ENCODE measurements at regions not wholly inside any gene's neighbourhood (a gene's known extent, or its start where the extent isn't known, plus 50 kb on each side); places are given as distances from the start of the nearest gene placed in this dataset.

- no peak overlapping the region for H3K27ac ChIP-seq (ENCODE audit: low read depth, low read length, severe bottlenecking)
- H3K36me3 ChIP-seq (ENCODE audit: control insufficient read depth, insufficient read depth, low read length) = no peaks in the 10 kb centered on the region
- H3K4me3 ChIP-seq (ENCODE audit: extremely low read depth, insufficient read depth, low read length, poor library complexity, severe bottlenecking) = no peak overlapping the region
- no peaks in the 10 kb centered on the region for H3K4me1 ChIP-seq (ENCODE audit: control insufficient read depth, insufficient read depth, low read length, poor library complexity, severe bottlenecking)
- H3K9me3 ChIP-seq (ENCODE audit: control insufficient read depth, low read length) = no peaks in the 10 kb centered on the region
- 96% methylated on average over 10 of the region's 12 CpGs for WGBS, 2 experiments (ENCODE audit: insufficient coverage in 2 of 2)
Observed at GRCh38 chr7:47711776-47712175, 129.9 kb upstream of the TNS3 start.

GRCh38 chr7:47710201-47710935 is 128.5 kb upstream of the TNS3 start:
- Histone ChIP-seq H3K9me3 (ENCODE audit: control insufficient read depth, low read length) (no peaks in the 10 kb centered on the region), H3K36me3 (ENCODE audit: control insufficient read depth, insufficient read depth, low read length) (no peaks in the 10 kb centered on the region), H3K27ac (ENCODE audit: low read depth, low read length, severe bottlenecking) (no peak overlapping the region), H3K4me1 (ENCODE audit: control insufficient read depth, insufficient read depth, low read length, poor library complexity, severe bottlenecking) (no peaks in the 10 kb centered on the region), H3K4me3 (ENCODE audit: extremely low read depth, insufficient read depth, low read length, poor library complexity, severe bottlenecking) (no peak overlapping the region)
- WGBS, 2 experiments (ENCODE audit: insufficient coverage in 2 of 2) = 93 to 94% methylated on average over 14 to 15 of the region's 15 CpGs

DNA sequence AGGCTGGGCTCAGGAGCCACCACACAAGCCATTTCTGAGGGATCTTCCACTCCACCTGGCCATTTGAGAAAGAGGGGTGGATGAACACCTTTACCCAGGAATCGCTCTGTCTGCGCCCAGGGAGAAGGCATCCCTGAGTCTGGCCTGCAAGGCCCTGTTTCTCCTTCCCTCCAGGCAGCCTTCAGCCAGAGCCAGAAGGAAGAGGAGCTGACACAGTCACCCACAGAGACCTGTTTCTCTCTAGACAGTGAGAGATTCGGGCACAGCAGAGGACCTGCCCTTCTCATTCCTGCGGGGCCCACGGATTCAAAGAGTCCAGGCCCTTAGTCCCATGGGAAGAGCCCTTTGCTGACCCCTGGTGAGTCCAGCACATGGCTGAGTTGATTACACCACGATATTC is 127.5 kb upstream of the TNS3 start:
- WGBS, 2 experiments (ENCODE audit: insufficient coverage in 2 of 2) = 90 to 95% methylated on average over 3 to 6 of the region's 6 CpGs
- H3K4me3 ChIP-seq (ENCODE audit: extremely low read depth, insufficient read depth, low read length, poor library complexity, severe bottlenecking) = no peak overlapping the region
- H3K27ac ChIP-seq (ENCODE audit: low read depth, low read length, severe bottlenecking) = no peak overlapping the region
- no peaks in the 10 kb centered on the region for H3K36me3 ChIP-seq (ENCODE audit: control insufficient read depth, insufficient read depth, low read length)
- H3K9me3 ChIP-seq (ENCODE audit: control insufficient read depth, low read length) = no peaks in the 10 kb centered on the region
- no peaks in the 10 kb centered on the region for H3K4me1 ChIP-seq (ENCODE audit: control insufficient read depth, insufficient read depth, low read length, poor library complexity, severe bottlenecking)

DNA sequence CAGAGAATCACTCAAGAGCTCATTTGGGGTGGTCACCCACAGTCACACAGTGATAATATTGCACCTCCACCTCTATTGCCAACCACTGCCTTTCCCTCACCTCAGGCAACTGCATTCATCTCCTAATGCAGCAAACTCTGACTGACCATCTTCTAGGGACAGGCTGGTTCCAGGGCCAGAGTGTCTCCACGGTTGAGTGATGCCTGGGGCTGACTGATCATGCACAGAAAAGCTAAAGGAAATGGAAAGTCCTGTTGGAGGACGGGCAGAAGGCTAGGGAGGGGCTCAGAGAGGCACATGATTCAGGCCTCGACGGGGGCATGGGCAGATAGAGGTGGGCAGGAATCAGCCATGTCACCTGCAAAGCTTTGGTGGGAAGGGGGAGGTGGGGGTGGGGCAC is 127.1 kb upstream of the TNS3 start:
- H3K36me3 ChIP-seq (ENCODE audit: control insufficient read depth, insufficient read depth, low read length) = no peaks in the 10 kb centered on the region
- no peaks in the 10 kb centered on the region for H3K9me3 ChIP-seq (ENCODE audit: control insufficient read depth, low read length)
- 84 to 97% methylated on average over 3 to 4 of the region's 4 CpGs for WGBS, 2 experiments (ENCODE audit: insufficient coverage in 2 of 2)
- H3K4me3 ChIP-seq (ENCODE audit: extremely low read depth, insufficient read depth, low read length, poor library complexity, severe bottlenecking) = no peak overlapping the region
- no peaks in the 10 kb centered on the region for H3K4me1 ChIP-seq (ENCODE audit: control insufficient read depth, insufficient read depth, low read length, poor library complexity, severe bottlenecking)
- H3K27ac ChIP-seq (ENCODE audit: low read depth, low read length, severe bottlenecking) = no peak overlapping the region

DNA sequence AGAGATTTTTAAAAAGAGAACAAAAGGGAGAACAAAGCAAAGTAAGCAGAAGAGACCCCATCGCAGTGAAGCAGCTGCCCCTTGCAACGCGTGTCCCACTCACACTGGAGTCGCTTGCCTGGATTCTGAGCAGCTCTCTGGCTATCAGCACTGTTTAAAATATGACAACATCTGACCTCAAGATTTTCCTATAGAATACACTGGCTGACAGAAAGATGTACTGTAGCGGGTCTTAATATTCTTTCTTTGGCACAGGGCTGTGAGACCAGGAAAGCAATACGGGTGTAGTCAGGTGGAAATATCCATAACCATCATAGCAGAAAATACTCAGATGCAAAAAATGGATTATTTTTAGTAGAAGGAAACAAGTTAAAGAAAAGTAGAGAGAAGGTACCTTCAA is 125.7 kb upstream of the TNS3 start:
- 96 to 100% methylated on average over 3 to 4 of the region's 6 CpGs for whole genome bisulfite sequencing, 2 experiments (ENCODE audit: insufficient coverage in 2 of 2)
- Histone ChIP-seq H3K4me3 (ENCODE audit: extremely low read depth, insufficient read depth, low read length, poor library complexity, severe bottlenecking) (no peak overlapping the region), H3K9me3 (ENCODE audit: control insufficient read depth, low read length) (no peaks in the 10 kb centered on the region), H3K36me3 (ENCODE audit: control insufficient read depth, insufficient read depth, low read length) (no peaks in the 10 kb centered on the region), H3K27ac (ENCODE audit: low read depth, low read length, severe bottlenecking) (no peak overlapping the region), H3K4me1 (ENCODE audit: control insufficient read depth, insufficient read depth, low read length, poor library complexity, severe bottlenecking) (no peaks in the 10 kb centered on the region)

DNA sequence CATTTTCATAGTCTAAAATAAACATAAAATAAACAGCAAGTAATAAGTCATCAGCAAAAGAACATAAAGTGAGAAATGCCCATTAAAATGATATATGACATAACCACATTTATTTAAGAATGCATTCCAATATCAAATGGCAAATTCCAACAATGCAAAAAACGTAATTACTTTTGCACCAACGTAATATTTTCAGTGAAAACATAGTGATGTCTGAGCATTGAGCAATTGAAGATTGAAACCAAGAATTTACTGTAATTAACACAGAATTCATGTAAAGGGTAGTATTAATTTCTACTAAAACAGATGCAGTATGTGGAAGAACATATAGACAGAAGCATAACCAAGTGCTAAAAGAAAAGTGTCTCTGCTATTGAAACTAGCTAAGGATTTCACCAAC is 123.0 kb upstream of the TNS3 start:
- Histone ChIP-seq H3K36me3 (ENCODE audit: control insufficient read depth, insufficient read depth, low read length) (no peaks in the 10 kb centered on the region), H3K4me3 (ENCODE audit: extremely low read depth, insufficient read depth, low read length, poor library complexity, severe bottlenecking) (no peak overlapping the region), H3K27ac (ENCODE audit: low read depth, low read length, severe bottlenecking) (no peak overlapping the region), H3K4me1 (ENCODE audit: control insufficient read depth, insufficient read depth, low read length, poor library complexity, severe bottlenecking) (no peaks in the 10 kb centered on the region), H3K9me3 (ENCODE audit: control insufficient read depth, low read length) (no peaks in the 10 kb centered on the region)
- WGBS, 2 experiments (ENCODE audit: insufficient coverage in 2 of 2) = no CpG with 5 or more reads among the region's 2 CpGs

DNA sequence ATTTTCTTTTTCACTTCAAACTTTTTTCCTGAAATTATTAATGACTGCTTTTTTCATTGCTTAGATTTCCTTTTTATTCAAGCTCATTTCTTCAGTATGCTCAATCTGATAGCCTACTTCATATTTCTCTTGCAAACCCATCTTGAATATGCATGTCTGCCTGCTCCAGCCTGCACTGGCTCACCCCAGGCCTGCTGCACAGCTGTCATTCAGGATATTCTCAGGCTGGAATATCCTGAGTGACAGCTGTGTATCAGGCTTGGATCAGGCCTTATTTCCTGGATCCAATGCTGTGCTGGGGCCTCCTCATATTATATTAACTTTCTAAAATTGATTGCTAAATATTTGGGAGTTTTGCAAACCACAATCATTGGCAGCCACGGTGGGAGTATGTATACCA is 120.2 kb upstream of the TNS3 start:
- H3K9me3 ChIP-seq (ENCODE audit: control insufficient read depth, low read length) = no peaks in the 10 kb centered on the region
- H3K4me1 ChIP-seq (ENCODE audit: control insufficient read depth, insufficient read depth, low read length, poor library complexity, severe bottlenecking) = no peaks in the 10 kb centered on the region
- no peaks in the 10 kb centered on the region for H3K36me3 ChIP-seq (ENCODE audit: control insufficient read depth, insufficient read depth, low read length)
- H3K4me3 ChIP-seq (ENCODE audit: extremely low read depth, insufficient read depth, low read length, poor library complexity, severe bottlenecking) = no peak overlapping the region
- no peak overlapping the region for H3K27ac ChIP-seq (ENCODE audit: low read depth, low read length, severe bottlenecking)
- no CpG with 5 or more reads among the region's 1 CpG for WGBS, 2 experiments (ENCODE audit: insufficient coverage in 2 of 2)

- H3K9me3 ChIP-seq (ENCODE audit: control insufficient read depth, low read length) = no peaks in the 10 kb centered on the region
- 100% methylated on average over 1 of the region's 1 CpG; no CpG with 5 or more reads in 1 of the 2 experiments for WGBS, 2 experiments (ENCODE audit: insufficient coverage in 2 of 2)
- H3K36me3 ChIP-seq (ENCODE audit: control insufficient read depth, insufficient read depth, low read length) = no peaks in the 10 kb centered on the region
- H3K4me3 ChIP-seq (ENCODE audit: extremely low read depth, insufficient read depth, low read length, poor library complexity, severe bottlenecking) = no peak overlapping the region
- H3K27ac ChIP-seq (ENCODE audit: low read depth, low read length, severe bottlenecking) = no peak overlapping the region
- H3K4me1 ChIP-seq (ENCODE audit: control insufficient read depth, insufficient read depth, low read length, poor library complexity, severe bottlenecking) = no peaks in the 10 kb centered on the region
Observed at GRCh38 chr7:47698386-47698785, 116.5 kb upstream of the TNS3 start.

- Histone ChIP-seq H3K9me3 (ENCODE audit: control insufficient read depth, low read length) (no peaks in the 10 kb centered on the region), H3K4me1 (ENCODE audit: control insufficient read depth, insufficient read depth, low read length, poor library complexity, severe bottlenecking) (no peaks in the 10 kb centered on the region), H3K36me3 (ENCODE audit: control insufficient read depth, insufficient read depth, low read length) (no peaks in the 10 kb centered on the region), H3K27ac (ENCODE audit: low read depth, low read length, severe bottlenecking) (no peak overlapping the region), H3K4me3 (ENCODE audit: extremely low read depth, insufficient read depth, low read length, poor library complexity, severe bottlenecking) (no peak overlapping the region)
- WGBS, 2 experiments (ENCODE audit: insufficient coverage in 2 of 2) = 80 to 88% methylated on average over 3 to 4 of the region's 4 CpGs
Observed at GRCh38 chr7:47697543-47697942, 115.6 kb upstream of the TNS3 start.

DNA sequence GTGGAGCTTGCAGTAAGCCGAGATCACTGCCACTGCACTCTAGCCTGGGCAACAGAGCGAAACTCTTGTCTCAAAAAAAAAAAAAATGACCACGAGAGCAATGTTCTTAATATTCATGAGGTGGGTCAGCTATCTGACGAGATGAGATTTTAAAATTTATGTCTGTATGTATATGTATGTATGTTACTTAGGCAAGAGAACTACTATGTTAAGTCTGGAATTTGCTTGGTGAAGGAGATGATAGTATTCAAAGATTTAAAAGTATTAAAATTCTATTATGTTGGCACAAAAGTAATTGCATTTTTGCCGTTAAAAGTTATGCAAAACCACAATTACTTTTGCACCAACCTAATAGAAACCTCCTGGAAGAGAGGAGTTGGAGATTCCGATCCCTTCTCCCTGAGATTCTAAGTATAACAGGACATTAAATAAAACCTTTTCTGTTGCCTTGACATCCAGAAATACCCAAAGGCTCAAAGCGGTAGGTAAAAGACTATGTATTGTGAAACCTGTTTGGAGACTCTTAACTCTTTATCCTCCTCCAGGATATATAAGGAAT is 114.3 kb upstream of the TNS3 start:
- 88 to 91% methylated on average over 3 to 4 of the region's 7 CpGs for WGBS, 2 experiments (ENCODE audit: insufficient coverage in 2 of 2)
- Histone ChIP-seq H3K4me3 (ENCODE audit: extremely low read depth, insufficient read depth, low read length, poor library complexity, severe bottlenecking) (no peak overlapping the region), H3K36me3 (ENCODE audit: control insufficient read depth, insufficient read depth, low read length) (no peaks in the 10 kb centered on the region)

GRCh38 chr7:47693216-47693615 is 111.3 kb upstream of the TNS3 start:
- no peak overlapping the region for H3K4me3 ChIP-seq (ENCODE audit: extremely low read depth, insufficient read depth, low read length, poor library complexity, severe bottlenecking)
- H3K36me3 ChIP-seq (ENCODE audit: control insufficient read depth, insufficient read depth, low read length) = no peaks in the 10 kb centered on the region
- peaks cover 7% of the 10 kb centered on the region for H3K4me1 ChIP-seq (ENCODE audit: control insufficient read depth, insufficient read depth, low read length, poor library complexity, severe bottlenecking)
- H3K27ac ChIP-seq (ENCODE audit: low read depth, low read length, severe bottlenecking) = no peak overlapping the region
- 98 to 100% methylated on average over 3 to 4 of the region's 4 CpGs for WGBS, 2 experiments (ENCODE audit: insufficient coverage in 2 of 2)
- no peaks in the 10 kb centered on the region for H3K9me3 ChIP-seq (ENCODE audit: control insufficient read depth, low read length)

More for the DNA sequence above, 114.3 kb upstream of the TNS3 start:
- Histone ChIP-seq H3K9me3 (ENCODE audit: control insufficient read depth, low read length) (no peaks in the 10 kb centered on the region), H3K4me1 (ENCODE audit: control insufficient read depth, insufficient read depth, low read length, poor library complexity, severe bottlenecking) (no peaks in the 10 kb centered on the region), H3K27ac (ENCODE audit: low read depth, low read length, severe bottlenecking) (no peak overlapping the region)
